ENCODE measurements at regions not wholly inside any gene's neighbourhood (a gene's known extent, or its start where the extent isn't known, plus 50 kb on each side); places are given as distances from the start of the nearest gene placed in this dataset.
"Not testable (repeated sequence)": the region's sequence is repeated elsewhere in the genome, so short reads cannot be mapped to it uniquely, and the experiment has no call there.

DNA sequence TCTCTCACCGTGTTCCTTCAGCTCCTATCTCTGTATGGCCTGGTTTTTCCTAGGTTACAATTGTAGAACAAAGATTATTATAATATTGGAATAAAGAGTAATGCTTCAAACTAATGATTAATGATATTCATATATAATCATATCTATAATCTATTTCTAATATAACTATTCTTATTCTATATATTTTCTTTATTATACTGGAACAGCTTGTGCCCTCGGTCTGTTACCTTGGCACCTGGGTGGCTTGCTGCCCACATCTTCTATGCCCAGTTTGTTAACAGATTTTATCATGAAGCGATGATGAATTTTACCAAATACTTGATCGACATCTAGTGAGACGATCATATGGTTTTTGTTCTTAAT, 363.6 kb upstream of the TYRP1 start:
- Histone ChIP-seq H3K9me3 (no peaks in the 10 kb centered on the region), H3K4me3 (no peak overlapping the region), H3K4me1 (no peaks in the 10 kb centered on the region), H3K27me3 (no peaks in the 10 kb centered on the region), H3K27ac (no peak overlapping the region), H3K36me3 (no peaks in the 10 kb centered on the region)
- WGBS, 2 donors, result 57 to 64% methylated on average over 5 of the region's 5 CpGs
- FAIRE-seq (no peak), DNase-seq (no peak), ATAC-seq (no peak)
- intact Hi-C loops (cut with DNase I), result no loop called here
- TF ChIP-seq, protein P1, sequence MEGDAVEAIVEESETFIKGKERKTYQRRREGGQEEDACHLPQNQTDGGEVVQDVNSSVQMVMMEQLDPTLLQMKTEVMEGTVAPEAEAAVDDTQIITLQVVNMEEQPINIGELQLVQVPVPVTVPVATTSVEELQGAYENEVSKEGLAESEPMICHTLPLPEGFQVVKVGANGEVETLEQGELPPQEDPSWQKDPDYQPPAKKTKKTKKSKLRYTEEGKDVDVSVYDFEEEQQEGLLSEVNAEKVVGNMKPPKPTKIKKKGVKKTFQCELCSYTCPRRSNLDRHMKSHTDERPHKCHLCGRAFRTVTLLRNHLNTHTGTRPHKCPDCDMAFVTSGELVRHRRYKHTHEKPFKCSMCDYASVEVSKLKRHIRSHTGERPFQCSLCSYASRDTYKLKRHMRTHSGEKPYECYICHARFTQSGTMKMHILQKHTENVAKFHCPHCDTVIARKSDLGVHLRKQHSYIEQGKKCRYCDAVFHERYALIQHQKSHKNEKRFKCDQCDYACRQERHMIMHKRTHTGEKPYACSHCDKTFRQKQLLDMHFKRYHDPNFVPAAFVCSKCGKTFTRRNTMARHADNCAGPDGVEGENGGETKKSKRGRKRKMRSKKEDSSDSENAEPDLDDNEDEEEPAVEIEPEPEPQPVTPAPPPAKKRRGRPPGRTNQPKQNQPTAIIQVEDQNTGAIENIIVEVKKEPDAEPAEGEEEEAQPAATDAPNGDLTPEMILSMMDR (IDR thresholded peaks at IDR 0.05), result no peak

DNA sequence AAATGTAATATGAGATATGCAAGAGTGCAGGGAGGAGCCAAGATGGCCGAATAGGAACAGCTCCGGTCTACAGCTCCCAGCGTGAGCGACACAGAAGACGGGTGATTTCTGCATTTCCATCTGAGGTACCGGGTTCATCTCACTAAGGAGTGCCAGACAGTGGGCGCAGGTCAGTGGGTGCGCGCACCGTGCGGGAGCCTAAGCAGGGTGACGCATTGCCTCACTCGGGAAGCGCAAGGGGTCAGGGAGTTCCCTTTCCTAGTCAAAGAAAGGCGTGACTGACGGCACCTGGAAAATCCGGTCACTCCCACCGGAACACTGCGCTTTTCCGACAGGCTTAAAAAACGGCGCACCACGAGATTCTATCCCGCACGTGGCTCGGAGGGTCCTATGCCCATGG, 359.2 kb upstream of the TYRP1 start:
- H3K27me3 ChIP-seq; H3K9me3 ChIP-seq; H3K4me1 ChIP-seq; DNase-seq; ATAC-seq; FAIRE-seq; H3K4me3 ChIP-seq; intact Hi-C loops (cut with DNase I); H3K27ac ChIP-seq; H3K36me3 ChIP-seq: not testable (repeated sequence)
- 80 to 91% methylated on average over 20 to 26 of the region's 26 CpGs for WGBS, 2 donors

DNA sequence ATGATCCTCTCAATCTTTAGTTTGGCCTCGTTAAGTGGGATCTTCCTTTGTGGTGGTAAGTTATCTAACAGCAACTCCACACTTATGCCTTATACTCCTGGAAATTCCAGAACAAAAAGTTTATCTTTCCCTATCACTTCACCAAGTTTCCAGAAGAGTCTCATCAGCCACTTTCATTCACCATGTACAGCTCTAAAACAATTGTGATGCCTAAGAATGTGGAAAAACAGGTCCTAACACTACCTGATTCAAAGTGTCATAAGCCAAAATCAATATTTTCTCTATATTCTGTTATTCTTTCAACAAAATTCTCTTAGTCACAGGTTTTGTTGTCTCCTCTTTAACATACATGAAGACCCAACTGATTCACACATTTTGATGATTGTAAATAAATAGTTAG, 342.4 kb upstream of the TYRP1 start:
- ATAC-seq, result no peak
- TF ChIP-seq, protein P1 (IDR thresholded peaks at IDR 0.05), result no peak
- intact Hi-C loops (cut with DNase I), result no loop called here
- Histone ChIP-seq H3K4me1 (no peaks in the 10 kb centered on the region), H3K27me3 (no peaks in the 10 kb centered on the region), H3K27ac (no peak overlapping the region), H3K9me3 (no peaks in the 10 kb centered on the region), H3K36me3 (no peaks in the 10 kb centered on the region), H3K4me3 (no peak overlapping the region)
- FAIRE-seq, result no peak
- no peak for DNase-seq
- 65 to 75% methylated on average over 1 of the region's 1 CpG for WGBS, 2 donors

DNA sequence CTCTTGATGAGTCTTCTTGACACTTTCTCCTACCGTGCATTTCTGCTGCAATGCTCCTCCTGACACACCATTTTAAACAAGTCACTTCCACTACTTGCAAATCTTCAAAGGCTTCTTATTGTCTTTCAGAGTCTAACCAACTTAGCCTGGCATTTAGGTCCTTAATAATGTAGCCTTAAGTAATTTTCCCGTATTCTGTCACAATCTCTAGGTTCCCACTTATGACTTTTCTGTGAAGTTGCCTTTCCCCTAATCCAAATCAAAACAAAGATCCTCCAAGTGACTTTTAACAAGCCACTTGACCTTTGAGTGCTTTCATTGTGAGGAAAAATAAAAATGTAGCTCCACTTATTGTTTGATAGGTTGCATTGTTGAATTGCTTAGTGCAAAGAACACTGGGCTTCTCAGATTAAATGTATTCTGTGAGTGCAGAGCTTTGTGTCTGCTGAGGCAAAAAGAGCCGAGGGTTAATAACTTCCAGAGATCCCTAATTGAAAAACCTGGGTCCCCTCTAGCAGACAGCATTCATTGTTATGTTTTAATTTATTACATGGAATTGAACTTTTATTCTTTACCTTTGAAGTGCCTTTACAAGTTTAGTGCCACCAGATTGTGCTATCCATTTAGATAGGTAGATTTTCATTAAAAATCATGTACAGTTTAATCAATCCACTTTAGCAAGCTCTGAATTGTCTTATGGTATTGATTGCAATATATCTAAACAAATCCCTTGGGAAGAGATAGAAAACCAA, 341.7 kb upstream of the TYRP1 start:
- ATAC-seq, result no peak
- H3K4me3 ChIP-seq, result no peak overlapping the region
- no peaks in the 10 kb centered on the region for H3K4me1 ChIP-seq
- no peak overlapping the region for H3K27ac ChIP-seq
- 73 to 74% methylated on average over 3 of the region's 3 CpGs for WGBS, 2 donors
- TF ChIP-seq, protein P1 (IDR thresholded peaks at IDR 0.05), result no peak
- no peaks in the 10 kb centered on the region for H3K9me3 ChIP-seq
- DNase-seq, result no peak
- H3K27me3 ChIP-seq, result no peaks in the 10 kb centered on the region
- intact Hi-C loops (cut with DNase I), result no loop called here
- no peak for FAIRE-seq
- no peaks in the 10 kb centered on the region for H3K36me3 ChIP-seq

DNA sequence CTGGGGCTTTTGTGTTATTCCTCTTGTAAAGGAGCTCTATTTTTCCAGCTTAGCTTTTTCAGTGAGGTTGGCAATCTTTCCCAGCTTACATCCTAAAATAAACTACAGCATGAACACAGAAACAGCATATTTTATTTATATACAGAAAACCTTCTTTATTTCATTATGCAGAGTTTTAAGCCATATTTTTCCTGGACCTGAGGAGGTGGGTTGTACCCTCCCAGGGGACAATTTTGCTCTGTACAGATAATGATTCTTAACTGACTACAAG, 341.2 kb upstream of the TYRP1 start:
- H3K4me3 ChIP-seq, result no peak overlapping the region
- TF ChIP-seq, protein P1 (IDR thresholded peaks at IDR 0.05), result no peak
- FAIRE-seq (no peak), ATAC-seq (no peak), DNase-seq (no peak)
- no peaks in the 10 kb centered on the region for H3K9me3 ChIP-seq
- no peaks in the 10 kb centered on the region for H3K36me3 ChIP-seq
- intact Hi-C loops (cut with DNase I), result no loop called here
- no peak overlapping the region for H3K27ac ChIP-seq
- H3K4me1 ChIP-seq, result no peaks in the 10 kb centered on the region
- no peaks in the 10 kb centered on the region for H3K27me3 ChIP-seq

All from pancreas (tissue), 10 donors.